ENCODE measurements at regions not wholly inside any gene's neighbourhood (a gene's known extent, or its start where the extent isn't known, plus 50 kb on each side); places are given as distances from the start of the nearest gene placed in this dataset.

GRCh38 chr7:119397156-119397555, 875.8 kb upstream of the KCND2 start:
- TF ChIP-seq CTCF (IDR thresholded peaks at IDR 0.05): no peak
- TF ChIP-seq POLR2AphosphoS5 (IDR thresholded peaks at IDR 0.05; ENCODE audit: insufficient read depth in 1 of 2, low read depth in 1 of 2): no peak

Measured in vagina (tissue), 2 donors.